HG03378 (cell line): ENCODE measurements at regions not wholly inside any gene's neighbourhood (a gene's known extent, or its start where the extent isn't known, plus 50 kb on each side); places are given as distances from the start of the nearest gene placed in this dataset.
A peak's percentile ranks its signal among the peaks of the same experiment; 100 is the strongest.

Source experiments
- ATAC-seq: cut with Tn5 transposase; IDR thresholded peaks from one replicate; pipeline ENCODE4 v1.9.1; 2021; ENCODE audit warnings: mild to moderate bottlenecking, moderate library complexity; ENCODE audit not compliant: unreplicated experiment

- no peak for ATAC-seq
Observed at GRCh38 chr2:67808112-67808511, 254.7 kb downstream of the C1D start.

- ATAC-seq, result no peak
Observed at GRCh38 chr2:67812682-67813081, 250.1 kb downstream of the C1D start.

GRCh38 chr2:67823726-67824125, 239.1 kb downstream of the C1D start:
- no peak for ATAC-seq

- ATAC-seq, result no peak
Observed at GRCh38 chr2:67824186-67824585, 238.6 kb downstream of the C1D start.

- ATAC-seq, result no peak
Observed at GRCh38 chr2:67825476-67825875, 237.3 kb downstream of the C1D start.

GRCh38 chr2:67828066-67828465, 234.7 kb downstream of the C1D start:
- no peak for ATAC-seq

- ATAC-seq, result no peak
Observed at GRCh38 chr2:67829470-67829869, 233.3 kb downstream of the C1D start.

- ATAC-seq, result no peak
Observed at GRCh38 chr2:67833632-67834031, 229.2 kb downstream of the C1D start.

- ATAC-seq, result no peak
Observed at GRCh38 chr2:67834482-67834881, 228.3 kb downstream of the C1D start.

- no peak for ATAC-seq
Observed at GRCh38 chr2:67835266-67835665, 227.5 kb downstream of the C1D start.

- ATAC-seq, result no peak
Observed at GRCh38 chr2:67836866-67837265, 225.9 kb downstream of the C1D start.

- no peak for ATAC-seq
Observed at GRCh38 chr2:67838205-67838604, 224.6 kb downstream of the C1D start.

GRCh38 chr2:67839242-67839641, 223.6 kb downstream of the C1D start:
- ATAC-seq, result no peak

- no peak for ATAC-seq
Observed at GRCh38 chr2:67839668-67840067, 223.1 kb downstream of the C1D start.

- peak; percentile 58 for ATAC-seq
Observed at GRCh38 chr2:67840460-67841068, 222.2 kb downstream of the C1D start.

- ATAC-seq, result no peak
Observed at GRCh38 chr2:67841711-67842110, 221.1 kb downstream of the C1D start.

GRCh38 chr2:67842375-67842959, 220.3 kb downstream of the C1D start:
- ATAC-seq, result no peak

- no peak for ATAC-seq
Observed at GRCh38 chr2:67844024-67844540, 218.7 kb downstream of the C1D start.

GRCh38 chr2:67845621-67846369, 217.0 kb downstream of the C1D start:
- ATAC-seq, result no peak

- ATAC-seq, result no peak
Observed at GRCh38 chr2:67846370-67847070, 216.3 kb downstream of the C1D start.

GRCh38 chr2:67848551-67849285, 214.1 kb downstream of the C1D start:
- no peak for ATAC-seq
